SK-N-DZ (cell line): ENCODE measurements at regions not wholly inside any gene's neighbourhood (a gene's known extent, or its start where the extent isn't known, plus 50 kb on each side); places are given as distances from the start of the nearest gene placed in this dataset.
A peak's percentile ranks its signal among the peaks of the same experiment; 100 is the strongest.
"Not testable (repeated sequence)": the region's sequence is repeated elsewhere in the genome, so short reads cannot be mapped to it uniquely, and the experiment has no call there.

Source experiments
- DNase-seq: peaks from one replicate; pipeline ENCODE4 v3.0.0-alpha.2; 2015; ENCODE audit warnings: low spot score

DNA sequence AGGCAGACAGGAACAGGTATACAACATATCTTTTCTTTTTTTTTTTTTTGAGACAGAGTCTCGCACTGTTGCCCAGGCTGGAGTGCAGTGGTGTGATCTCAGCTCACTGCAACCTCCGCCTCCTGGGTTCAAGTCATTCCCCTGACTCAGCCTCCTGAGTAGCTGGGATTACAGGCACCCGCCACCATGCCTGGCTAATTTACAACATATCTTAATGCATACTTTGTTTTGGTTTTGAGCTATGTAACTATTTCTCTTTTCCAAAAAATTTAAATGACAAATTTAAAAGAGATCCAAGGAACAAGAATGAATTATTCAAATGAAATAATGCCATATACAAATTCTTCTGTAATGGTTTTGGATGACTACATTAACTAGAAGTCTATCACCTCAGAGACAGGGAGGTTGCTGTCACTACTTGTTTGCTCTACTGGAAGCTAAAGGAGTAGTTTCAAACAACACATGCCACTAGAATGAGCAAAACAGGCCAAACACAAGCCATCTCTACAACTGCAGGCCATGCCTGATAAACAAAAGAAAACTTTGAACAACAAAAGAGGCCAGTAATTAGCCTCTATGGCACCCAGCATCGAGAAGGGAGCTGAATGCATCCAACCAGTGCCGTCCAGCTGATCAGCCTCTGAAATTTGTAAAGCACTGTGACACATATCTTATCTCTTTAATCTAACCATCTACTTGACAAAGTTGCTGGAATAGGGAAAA lies 133.6 kb upstream of the VOPP1 start:
- DNase-seq = not testable (repeated sequence)

- DNase-seq = not testable (repeated sequence)
Measured at GRCh38 chr7:55702831-55703230, 130.5 kb upstream of the VOPP1 start.

DNA sequence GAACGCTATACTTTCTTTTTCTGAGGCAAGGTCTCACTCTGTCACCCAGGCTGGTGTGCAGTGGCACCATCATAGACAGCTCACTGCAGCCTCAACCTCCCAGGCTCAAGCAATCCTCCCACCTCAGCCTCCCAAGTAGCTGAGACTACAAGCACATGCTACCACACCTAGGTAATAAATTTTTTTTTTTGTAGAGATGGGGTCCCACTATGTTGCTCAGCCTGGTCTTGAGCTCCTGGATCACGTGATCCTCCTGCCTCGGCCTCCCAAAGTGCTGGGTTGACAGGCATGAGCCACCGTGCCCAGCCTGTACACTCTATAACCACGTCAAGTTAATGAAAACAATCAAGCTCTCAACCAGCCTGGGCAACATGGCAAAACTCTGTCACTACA lies 127.1 kb upstream of the VOPP1 start:
- DNase-seq = not testable (repeated sequence)

DNA sequence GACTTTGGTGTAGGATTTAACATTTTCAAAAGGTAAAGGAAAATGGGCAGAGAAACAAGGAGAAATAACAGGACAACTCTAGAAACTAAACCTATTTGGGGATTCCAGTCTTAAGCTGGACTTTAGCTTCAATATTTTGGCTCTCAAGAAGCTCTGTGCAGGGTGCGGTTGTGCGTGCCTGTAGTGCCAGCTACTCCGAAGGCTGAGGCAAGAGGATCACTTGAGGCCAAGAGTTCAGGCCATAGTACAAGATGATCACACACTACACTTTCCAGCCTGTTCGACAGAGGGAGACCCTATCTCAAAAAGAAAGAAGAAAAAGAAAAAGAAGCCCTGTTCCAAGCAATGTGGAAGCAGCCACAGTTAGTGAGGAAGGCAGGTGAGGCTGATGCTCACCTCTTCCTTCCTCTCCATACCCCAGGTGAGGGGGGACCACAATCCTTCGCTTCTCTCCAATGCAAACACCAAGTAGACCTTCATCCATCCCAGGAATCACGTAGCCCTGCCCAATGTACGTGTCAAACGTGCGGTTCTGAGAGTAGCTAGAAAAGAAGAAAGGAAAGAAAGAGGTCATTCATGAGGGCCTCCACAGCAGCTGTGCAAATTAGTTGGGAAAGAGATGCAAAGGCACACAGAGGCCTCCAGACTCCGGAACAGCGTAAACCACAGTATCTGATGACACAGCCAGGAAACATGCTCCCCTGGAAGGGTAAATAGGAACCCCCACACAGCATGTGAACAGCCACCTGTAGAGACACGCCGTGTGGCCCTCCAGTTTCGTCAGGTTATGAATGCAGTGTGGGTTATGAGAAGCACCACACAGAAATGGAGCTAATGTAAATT lies 126.5 kb upstream of the VOPP1 start:
- DNase-seq = not testable (repeated sequence)

GRCh38 chr7:55695893-55696701 lies 123.8 kb upstream of the VOPP1 start:
- DNase-seq = not testable (repeated sequence)

DNA sequence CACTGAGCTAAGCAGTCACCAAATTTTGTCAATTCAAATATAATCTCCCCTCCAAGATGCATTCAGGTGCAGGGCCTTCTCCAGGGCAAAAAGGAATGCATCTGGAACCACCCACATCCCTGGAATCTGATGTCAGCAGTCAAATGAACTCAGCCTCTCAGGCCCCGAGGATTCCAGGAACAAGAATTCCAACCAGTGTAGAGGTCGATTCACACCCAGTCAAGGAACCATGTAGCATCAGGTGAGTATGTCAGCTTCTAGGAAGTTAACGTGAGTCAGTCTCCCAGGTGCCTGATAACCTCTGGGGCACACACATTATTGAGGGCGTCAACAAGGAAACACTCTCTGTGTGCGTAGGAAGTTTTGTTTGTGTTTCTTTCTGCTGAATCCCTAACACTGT lies 122.2 kb upstream of the VOPP1 start:
- DNase-seq = not testable (repeated sequence)

- peak; percentile 19 for DNase-seq
Measured at GRCh38 chr7:55688684-55689681, 116.7 kb upstream of the VOPP1 start.

DNA sequence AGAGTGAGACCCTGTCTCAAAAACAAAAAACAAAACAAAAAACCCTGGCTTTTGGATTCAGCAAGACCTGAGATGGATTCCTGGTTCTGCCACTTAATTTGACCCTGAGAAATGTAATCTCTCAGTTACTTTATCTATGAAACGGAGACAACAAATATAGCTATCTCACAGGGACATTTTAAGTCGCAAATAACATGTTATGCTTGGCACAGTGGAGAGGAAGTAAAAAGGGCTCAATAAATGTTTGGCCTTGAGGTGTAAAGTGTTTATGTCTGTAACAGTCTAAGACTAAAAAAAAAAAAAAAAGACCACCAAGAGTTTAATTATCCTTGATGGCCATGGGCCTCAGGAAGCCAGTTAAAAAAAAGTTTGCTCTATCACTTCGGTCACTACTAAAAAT lies 116.0 kb upstream of the VOPP1 start:
- not testable (repeated sequence) for DNase-seq

GRCh38 chr7:55687252-55687651 lies 115.0 kb upstream of the VOPP1 start:
- not testable (repeated sequence) for DNase-seq

DNA sequence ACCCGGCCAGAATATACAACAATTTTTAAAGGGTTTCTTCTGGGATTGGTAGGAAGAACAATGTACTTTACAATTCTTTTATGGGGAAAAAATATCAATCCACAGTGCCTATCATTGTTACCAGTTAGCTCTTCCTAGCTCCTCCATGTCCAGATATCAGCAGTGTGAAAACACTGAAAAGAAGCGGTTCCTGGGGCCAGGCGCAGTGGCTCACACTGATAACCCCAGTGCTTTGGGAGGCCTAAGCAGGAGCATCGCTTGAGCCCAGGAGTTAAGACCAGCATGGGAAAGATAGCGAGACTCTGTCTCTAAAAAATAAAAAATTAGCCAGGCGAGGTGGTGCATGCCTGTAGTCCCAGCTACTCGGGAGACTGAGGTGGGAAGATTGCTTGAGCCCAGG lies 114.5 kb upstream of the VOPP1 start:
- DNase-seq = not testable (repeated sequence)

DNA sequence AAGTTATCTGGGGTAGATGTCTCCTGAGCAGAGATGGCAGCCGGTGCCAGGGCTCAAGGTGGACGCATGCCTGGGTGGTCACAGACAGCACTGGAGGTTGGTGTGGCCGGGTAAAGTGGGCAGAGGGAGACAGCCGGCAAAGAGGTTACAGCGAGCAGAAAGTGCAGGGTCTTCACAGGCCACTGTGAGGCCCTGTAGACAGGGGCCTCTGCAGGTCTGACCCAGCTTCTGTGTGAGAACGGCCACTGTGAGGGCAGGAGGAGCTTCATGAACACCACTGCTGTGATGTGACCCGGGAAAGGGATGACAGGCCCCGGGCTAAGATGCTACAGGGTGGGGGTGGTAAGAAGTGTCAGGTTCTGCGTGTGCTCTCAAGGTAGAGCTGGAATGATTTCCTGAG lies 111.2 kb upstream of the VOPP1 start:
- not testable (repeated sequence) for DNase-seq

DNA sequence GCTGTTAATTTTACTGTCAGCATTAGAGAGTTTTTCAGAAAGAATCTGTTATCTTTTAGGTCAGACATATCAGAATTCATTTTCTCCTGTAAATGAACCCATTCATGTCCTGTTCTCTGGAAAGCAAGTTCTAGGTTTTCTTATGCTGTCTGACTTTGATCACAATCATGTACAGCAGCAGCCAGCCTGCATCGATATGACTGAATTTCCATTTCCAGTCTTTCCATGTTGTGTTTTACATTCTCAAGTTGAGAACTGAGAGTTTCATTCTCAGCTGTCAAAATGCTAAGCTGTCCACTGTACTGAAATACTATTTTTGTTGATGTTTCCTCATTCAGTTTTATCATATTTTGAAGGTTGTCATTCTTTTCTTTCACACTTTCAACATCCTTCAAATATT lies 103.3 kb upstream of the VOPP1 start:
- DNase-seq = not testable (repeated sequence)

DNA sequence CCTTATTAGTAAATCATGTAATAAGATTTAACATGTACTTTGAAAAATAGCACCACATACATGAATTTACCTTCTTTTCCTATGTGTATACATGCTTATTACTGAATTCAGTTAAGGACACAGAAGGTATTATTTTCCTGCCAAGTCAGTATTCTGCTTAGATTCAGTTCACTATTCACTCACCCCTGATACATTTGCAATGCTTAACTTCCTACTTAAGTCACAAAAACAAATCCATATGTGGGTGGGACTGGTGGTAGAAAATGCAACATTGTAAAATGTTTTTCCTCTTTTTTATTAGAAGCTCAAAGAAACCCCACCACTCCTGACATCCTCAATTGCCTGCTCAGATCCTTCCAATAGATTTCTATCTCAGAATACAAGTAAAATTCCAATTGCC lies 101.2 kb upstream of the VOPP1 start:
- not testable (repeated sequence) for DNase-seq

DNA sequence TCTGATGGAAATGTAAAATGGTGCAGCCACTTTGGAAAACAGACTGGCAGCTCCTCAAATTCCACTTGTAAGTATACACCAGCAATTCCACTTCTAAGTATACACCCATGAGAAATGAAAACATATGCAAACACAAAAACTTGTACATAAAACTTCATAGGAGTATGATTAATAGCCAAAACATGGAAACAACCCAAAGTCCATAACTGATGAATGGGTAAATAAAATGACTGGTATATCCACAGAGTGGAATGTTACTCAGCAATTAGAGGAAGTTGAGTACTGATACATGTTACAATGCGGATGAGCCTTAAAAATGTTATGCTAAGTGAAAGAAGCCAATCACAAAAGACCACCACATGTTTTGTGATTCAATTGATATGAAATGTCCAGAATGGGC lies 99.8 kb upstream of the VOPP1 start:
- DNase-seq = not testable (repeated sequence)

DNA sequence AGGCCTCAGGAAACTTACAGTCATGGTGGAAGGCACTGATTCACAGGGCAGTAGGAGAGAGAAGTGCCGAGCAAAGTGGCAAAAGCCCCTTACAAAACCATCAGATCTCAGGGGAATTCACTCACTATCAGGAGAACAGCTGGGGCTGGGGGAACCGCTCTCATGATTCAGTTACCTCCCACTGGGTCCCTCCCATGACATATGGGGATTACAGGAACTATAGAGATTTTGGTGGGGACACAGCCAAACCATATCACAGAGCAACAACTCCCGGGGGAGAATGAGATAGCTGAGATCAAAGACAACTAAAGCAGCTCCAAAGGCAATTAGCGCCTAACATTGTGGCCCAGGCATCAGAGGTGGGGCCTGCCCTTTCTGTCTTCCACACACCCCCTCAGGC lies 85.4 kb upstream of the VOPP1 start:
- no peak for DNase-seq

GRCh38 chr7:55651057-55651456 lies 78.8 kb upstream of the VOPP1 start:
- DNase-seq = peak; percentile 25

DNA sequence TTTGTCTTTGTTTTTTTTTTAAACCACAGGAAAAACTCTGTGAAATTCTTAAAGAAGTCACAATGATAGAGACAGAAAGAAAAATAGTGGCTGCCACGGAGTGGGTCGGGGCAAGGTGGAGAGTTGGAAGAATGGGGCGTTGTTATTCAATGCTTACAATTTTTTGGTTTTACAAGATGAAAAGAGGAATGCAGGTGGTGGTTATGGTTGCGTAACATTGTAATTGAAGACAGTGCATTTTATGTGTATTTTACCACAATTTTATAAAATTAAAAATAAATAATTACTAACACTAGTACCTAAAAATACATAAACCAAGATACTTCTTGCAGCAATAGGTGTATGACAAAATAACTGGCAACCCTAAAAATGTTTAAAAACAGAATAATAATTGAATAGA lies 76.9 kb upstream of the VOPP1 start:
- DNase-seq = no peak

DNA sequence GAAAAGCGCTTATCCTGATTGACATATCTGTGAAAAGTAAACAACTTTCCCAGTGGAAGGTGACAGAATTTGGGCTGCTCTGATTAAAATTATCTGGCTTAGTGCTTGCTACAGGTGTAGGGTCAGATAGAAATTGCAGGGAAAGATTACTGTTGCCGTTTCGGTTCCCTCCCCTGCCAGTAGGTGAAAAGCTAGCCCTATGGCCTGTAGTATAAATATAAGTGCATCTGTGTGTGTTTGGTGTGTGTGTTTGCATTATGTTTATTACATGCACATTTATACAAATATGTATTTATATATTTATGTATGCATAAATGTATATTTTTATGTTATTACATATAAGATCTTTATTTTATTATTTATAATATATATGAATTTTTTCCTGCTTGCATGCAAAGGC lies 72.3 kb upstream of the VOPP1 start:
- no peak for DNase-seq

DNA sequence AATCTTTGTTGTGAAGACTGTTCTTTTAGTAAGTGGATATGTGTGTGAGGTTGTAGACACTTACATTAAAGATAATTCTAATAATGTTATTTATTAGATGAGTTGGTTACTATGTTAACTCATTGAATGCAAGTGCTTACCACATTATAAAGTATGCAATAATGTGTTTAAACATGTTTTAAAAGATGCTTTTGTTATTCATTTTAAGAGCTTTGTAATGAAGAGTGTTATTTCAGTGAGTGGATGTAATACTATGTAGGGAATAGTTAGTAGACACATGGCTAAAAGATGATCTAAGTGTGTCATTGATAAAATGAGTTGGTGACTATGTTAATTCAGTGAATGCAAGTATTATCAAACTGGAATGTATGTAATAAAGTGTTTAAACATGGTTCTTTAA lies 70.0 kb upstream of the VOPP1 start:
- no peak for DNase-seq

- DNase-seq = no peak
Measured at GRCh38 chr7:55641811-55642210, 69.5 kb upstream of the VOPP1 start.

DNA sequence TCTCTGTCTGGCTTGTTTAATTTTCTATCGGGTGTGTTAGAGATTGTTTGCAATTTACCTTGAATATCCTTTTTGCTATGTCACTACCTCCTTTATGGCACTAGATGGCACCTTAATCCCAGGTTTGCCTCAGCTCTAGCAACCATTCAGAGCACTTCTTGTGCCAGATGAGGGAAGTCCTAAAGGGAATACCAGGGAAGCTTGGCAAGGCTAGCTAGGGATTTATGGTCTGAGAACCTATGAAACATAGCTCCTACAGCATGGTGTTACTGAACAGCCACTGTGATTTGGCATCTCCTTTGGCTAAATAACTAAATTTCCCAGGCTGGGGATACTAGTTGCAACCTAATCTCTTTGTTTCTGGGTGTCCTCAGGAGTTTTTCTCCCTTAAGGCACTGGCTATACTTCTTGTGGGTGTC lies 69.0 kb upstream of the VOPP1 start:
- DNase-seq = peak; percentile 75
